HCT116 (cell line): ENCODE measurements at regions not wholly inside any gene's neighbourhood (a gene's known extent, or its start where the extent isn't known, plus 50 kb on each side); places are given as distances from the start of the nearest gene placed in this dataset.

Experiments used
- ATAC-seq: fragments of 200-7000 bp; cut with Tn5 transposase; 2 replicates; pipeline ENCODE4 v1.9.1; 2020; ENCODE audit warnings: mild to moderate bottlenecking, moderate library complexity
- BruUV-seq: library from RNA; stranded (reverse); fragments of 400-500 nt; replicated peaks from 2 replicates; lab custom pipeline; 2021; lab: Mats Ljungman, UMichigan
- CTCF ChIA-PET: fragments of 300-600 bp; sonication (Branson Sonifier 250); formaldehyde crosslinking; loops from one replicate; lab custom pipeline; 2021; ENCODE audit warnings: antibody characterized with exemption; lab: Charles Lee
- POLR2A ChIA-PET: fragments of 300-600, 350-600 bp; sonication (Branson Sonifier 250); formaldehyde crosslinking; loops from one replicate; lab custom pipeline; 2021; ENCODE audit warnings: antibody characterized with exemption; lab: Charles Lee
- RAD21 ChIA-PET, 2 experiments: fragments of 300-600 bp; sonication (Branson Sonifier 250); formaldehyde crosslinking; loops; one replicate each; lab custom pipeline; 2023; ENCODE audit warnings: low total read pairs in 2 of 2; ENCODE audit not compliant: uncharacterized antibody in 2 of 2, unreplicated experiment in 2 of 2, low non-redundant PET in 1 of 2; lab: Charles Lee
- DNase-seq: peaks from one replicate; pipeline ENCODE4 v3.0.0-alpha.2; 2010; ENCODE audit warnings: low read depth, low spot score
- H2AFZ ChIP-seq: fragments of 200-600 bp; shearing (Covaris generic), sonication (generic); 2 replicates; pipeline ENCODE4 v1.6.1; 2017; ENCODE audit warnings: low read depth, mixed run types, mixed read lengths, antibody characterized with exemption, low read length; ENCODE audit not compliant: poor library complexity, severe bottlenecking
- H3K27ac ChIP-seq: 2 replicates; pipeline ENCODE4 v1.5.1; 2012; ENCODE audit warnings: low read depth, low read length
- H3K27me3 ChIP-seq: fragments of 200-600 bp; sonication (generic); 2 replicates; pipeline ENCODE4 v1.6.1; 2016; ENCODE audit warnings: mixed run types, low read length, mixed read lengths; ENCODE audit not compliant: insufficient read depth
- H3K36me3 ChIP-seq, 2 experiments: fragments of 200-500 bp in 1 of 2; fragments of 200-600 bp in 1 of 2; sonication (Bioruptor generic) in 1 of 2; sonication (generic) in 1 of 2; 2 replicates each; pipeline versions ENCODE4 v1.5.1 to v1.6.1; 2014 to 2016; ENCODE audit warnings: low read length in 2 of 2, inconsistent platforms in 1 of 2, mixed read lengths in 1 of 2, mixed run types in 1 of 2; ENCODE audit not compliant: insufficient read depth in 2 of 2, control insufficient read depth in 1 of 2
- H3K4me1 ChIP-seq, 2 experiments: fragments of 200-600 bp in 1 of 2; sonication (generic) in 1 of 2; 2 replicates each; pipeline versions ENCODE4 v1.5.1 to v1.6.1; 2012 to 2017; ENCODE audit warnings: low read length in 2 of 2, inconsistent platforms in 1 of 2, mild to moderate bottlenecking in 1 of 2, mixed read lengths in 1 of 2, mixed run types in 1 of 2, moderate library complexity in 1 of 2; ENCODE audit not compliant: insufficient read depth in 2 of 2, control insufficient read depth in 1 of 2
- H3K4me2 ChIP-seq: fragments of 200-600 bp; sonication (generic); 2 replicates; pipeline ENCODE4 v1.6.1; 2017; ENCODE audit warnings: mixed run types, low read length, mixed read lengths
- H3K4me3 ChIP-seq, 2 experiments: fragments of 200-600 bp in 1 of 2; sonication (generic) in 1 of 2; replicated peaks in 1 of 2; 2 replicates each; pipeline ENCODE4 v1.5.1; 2011 to 2016; ENCODE audit warnings: low read length in 2 of 2, control low read depth in 1 of 2, low read depth in 1 of 2, mild to moderate bottlenecking in 1 of 2, mixed read lengths in 1 of 2, mixed run types in 1 of 2
- H3K79me2 ChIP-seq: fragments of 200-600 bp; sonication (generic); 2 replicates; pipeline ENCODE4 v1.6.1; 2017; ENCODE audit warnings: mild to moderate bottlenecking, mixed run types, low read length, moderate library complexity, mixed read lengths; ENCODE audit not compliant: insufficient read depth
- H3K9ac ChIP-seq: fragments of 200-600 bp; sonication (generic); 2 replicates; pipeline ENCODE4 v1.6.1; 2016; ENCODE audit warnings: low read length, mixed read lengths
- H3K9me2 ChIP-seq: fragments of 200-600 bp; sonication (generic), shearing (Covaris generic); 2 replicates; pipeline ENCODE4 v1.6.1; 2017; ENCODE audit warnings: mixed run types, mild to moderate bottlenecking, moderate library complexity; ENCODE audit not compliant: insufficient read depth
- H3K9me3 ChIP-seq, 2 experiments: fragments of 200-500 bp in 1 of 2; fragments of 200-600 bp in 1 of 2; sonication (Bioruptor generic) in 1 of 2; sonication (generic) in 1 of 2; 2 replicates each; pipeline ENCODE4 v1.6.1; 2014 to 2017; ENCODE audit warnings: low read length in 2 of 2, mixed read lengths in 2 of 2, inconsistent platforms in 1 of 2, low read depth in 1 of 2, mild to moderate bottlenecking in 1 of 2, mixed run types in 1 of 2, moderate library complexity in 1 of 2; ENCODE audit not compliant: control insufficient read depth in 1 of 2, insufficient read depth in 1 of 2
- H4K20me1 ChIP-seq: fragments of 200-600 bp; sonication (generic), shearing (Covaris generic); 2 replicates; pipeline ENCODE4 v1.6.1; 2017; ENCODE audit warnings: mixed run types, mild to moderate bottlenecking, moderate library complexity; ENCODE audit not compliant: insufficient read depth
- CBX3 ChIP-seq: IDR thresholded peaks from 2 replicates; pipeline ENCODE4 v1.6.1; 2012; ENCODE audit warnings: low read depth
- ELF1 ChIP-seq: IDR thresholded peaks from 2 replicates; pipeline ENCODE4 v1.6.1; 2012; ENCODE audit warnings: low read depth, borderline replicate concordance
- JUND ChIP-seq: IDR thresholded peaks from 2 replicates; pipeline ENCODE4 v1.6.1; 2012
- POLR2A ChIP-seq: IDR thresholded peaks from 2 replicates; pipeline ENCODE4 v1.7.0; 2011; ENCODE audit warnings: borderline replicate concordance; ENCODE audit not compliant: insufficient read depth, insufficient read length; ENCODE audit errors: extremely low read depth
- POLR2AphosphoS5 ChIP-seq: IDR thresholded peaks from 2 replicates; pipeline ENCODE4 v1.6.1; 2011; ENCODE audit warnings: mild to moderate bottlenecking, low read depth, low read length, moderate library complexity
- SIN3A ChIP-seq: IDR thresholded peaks from 2 replicates; pipeline ENCODE4 v1.6.1; 2012; ENCODE audit warnings: low read depth
- SP1 ChIP-seq: IDR thresholded peaks from 2 replicates; pipeline ENCODE4 v1.6.1; 2012; ENCODE audit warnings: low read depth
- ZFX ChIP-seq: fragments of 450-650 bp; IDR thresholded peaks from 2 replicates; pipeline ENCODE4 v1.6.1; 2017
- intact Hi-C: fragments of 100-400 bp; cut with micrococcal nuclease; formaldehyde crosslinking; loops from 2 replicates; pipeline ENCODE4 v1.10.0; 2022
- TF ChIP-seq, protein P1 (sequence below), 3 experiments: fragments of 200-600 bp in 1 of 3; sonication (generic) in 1 of 3; IDR thresholded peaks in 2 of 3; conservative IDR thresholded peaks in 1 of 3; 2 replicates each; pipeline ENCODE4 v1.5.1; 2012 to 2017; ENCODE audit warnings: low read depth in 2 of 3, low read length in 2 of 3, antibody characterized with exemption in 1 of 3, borderline replicate concordance in 1 of 3, control low read depth in 1 of 3, mild to moderate bottlenecking in 1 of 3, mixed read lengths in 1 of 3, mixed run types in 1 of 3, moderate library complexity in 1 of 3; ENCODE audit not compliant: insufficient read depth in 1 of 3

DNA sequence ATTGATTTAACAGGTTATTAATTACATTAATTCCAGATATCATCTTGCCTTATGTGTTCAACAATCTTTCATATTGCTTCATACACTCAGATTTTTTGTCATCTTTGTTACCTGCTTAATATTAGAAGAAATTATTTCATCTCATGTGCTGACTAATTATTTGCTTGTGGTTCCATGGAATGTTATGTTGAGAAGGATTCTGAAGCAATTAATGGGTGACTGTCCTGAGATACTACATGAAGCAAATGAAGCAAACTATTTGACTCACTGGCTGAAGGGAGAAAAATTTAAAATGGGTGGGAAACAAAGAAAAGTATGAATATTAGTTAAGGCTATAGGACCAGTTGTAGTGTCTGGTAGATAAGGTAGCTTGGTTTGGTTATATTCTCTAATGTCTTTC lies 443.8 kb upstream of the EPHA6 start:
- no peak overlapping the region for H3K4me2 ChIP-seq
- H3K27me3 ChIP-seq: no peaks in the 10 kb centered on the region
- no peaks in the 10 kb centered on the region for H3K36me3 ChIP-seq
- no peak overlapping the region for H3K4me3 ChIP-seq
- H3K9me3 ChIP-seq: peaks cover 0 to 9% of the 10 kb centered on the region in 2 experiments; a peak in 3 of 4 replicates
- H4K20me1 ChIP-seq: no peaks in the 10 kb centered on the region
- no peak overlapping the region for H3K9ac ChIP-seq
- no TSS peak for BruUV-seq
- TF ChIP-seq POLR2A: no peak
- no peak for TF ChIP-seq ELF1
- no peaks in the 10 kb centered on the region for H3K4me1 ChIP-seq
- ATAC-seq (no peak), DNase-seq (no peak)
- intact Hi-C loops: no loop called here
- H2AFZ ChIP-seq: no peak overlapping the region
- RAD21 ChIA-PET: no interaction called here
- POLR2A ChIA-PET: no interaction called here
- CTCF ChIA-PET: no interaction called here
- no peaks in the 10 kb centered on the region for H3K9me2 ChIP-seq
- H3K79me2 ChIP-seq: no peaks in the 10 kb centered on the region
- H3K27ac ChIP-seq: no peak overlapping the region

DNA sequence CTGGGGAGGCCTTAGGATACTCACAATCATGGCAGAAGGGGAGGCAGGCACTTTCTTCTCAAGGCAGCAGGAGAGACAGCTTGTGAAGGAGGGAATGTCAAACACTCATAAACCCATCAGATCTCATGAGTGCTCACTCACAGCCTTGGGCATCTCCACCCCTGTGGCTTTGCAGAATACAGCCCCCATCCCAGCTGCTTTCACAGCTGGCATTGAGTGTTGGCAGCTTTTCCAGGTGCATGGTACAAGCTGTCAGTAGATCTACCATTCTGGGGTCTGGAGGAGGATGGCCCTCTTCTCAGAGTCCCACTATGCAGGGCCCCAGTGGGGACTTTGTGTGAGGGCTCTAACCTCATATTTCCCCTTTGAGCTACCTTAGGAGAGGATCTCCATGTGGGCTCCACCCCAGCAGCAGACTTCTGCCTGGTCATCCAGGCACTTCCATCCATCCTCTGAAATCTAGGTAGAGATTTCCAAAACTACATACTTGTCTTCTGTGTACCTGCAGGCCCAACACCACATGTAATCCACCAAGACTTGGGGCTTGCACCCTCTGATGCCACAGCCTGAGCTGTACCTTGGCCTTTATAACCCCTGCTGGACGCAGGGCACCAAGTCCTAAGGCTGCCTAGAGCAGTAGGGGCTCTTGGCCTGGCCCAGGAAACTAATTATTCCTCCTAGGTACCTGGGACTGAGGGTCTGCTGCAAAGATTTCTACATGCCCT lies 404.2 kb upstream of the EPHA6 start:
- H3K27ac ChIP-seq: no peak overlapping the region
- intact Hi-C loops: no loop called here
- H3K79me2 ChIP-seq: no peaks in the 10 kb centered on the region
- no peaks in the 10 kb centered on the region for H3K36me3 ChIP-seq
- CTCF ChIA-PET: no interaction called here
- no TSS peak for BruUV-seq
- no peak overlapping the region for H3K4me3 ChIP-seq
- RAD21 ChIA-PET: no interaction called here
- DNase-seq: no peak
- H3K9me2 ChIP-seq: no peaks in the 10 kb centered on the region
- H3K4me2 ChIP-seq: no peak overlapping the region
- no peak overlapping the region for H3K9ac ChIP-seq
- H3K27me3 ChIP-seq: no peaks in the 10 kb centered on the region
- H3K9me3 ChIP-seq: peaks cover 4 to 29% of the 10 kb centered on the region in 2 experiments; a peak in 2 of 4 replicates
- H2AFZ ChIP-seq: no peak overlapping the region
- ATAC-seq: no peak
- POLR2A ChIA-PET: no interaction called here
- no peaks in the 10 kb centered on the region for H3K4me1 ChIP-seq
- no peaks in the 10 kb centered on the region for H4K20me1 ChIP-seq
- TF ChIP-seq ELF1 (no peak), CBX3 (no peak), SIN3A (no peak), JUND (no peak), POLR2AphosphoS5 (no peak), ZFX (no peak), POLR2A (no peak), SP1 (no peak)
- TF ChIP-seq, protein P1, sequence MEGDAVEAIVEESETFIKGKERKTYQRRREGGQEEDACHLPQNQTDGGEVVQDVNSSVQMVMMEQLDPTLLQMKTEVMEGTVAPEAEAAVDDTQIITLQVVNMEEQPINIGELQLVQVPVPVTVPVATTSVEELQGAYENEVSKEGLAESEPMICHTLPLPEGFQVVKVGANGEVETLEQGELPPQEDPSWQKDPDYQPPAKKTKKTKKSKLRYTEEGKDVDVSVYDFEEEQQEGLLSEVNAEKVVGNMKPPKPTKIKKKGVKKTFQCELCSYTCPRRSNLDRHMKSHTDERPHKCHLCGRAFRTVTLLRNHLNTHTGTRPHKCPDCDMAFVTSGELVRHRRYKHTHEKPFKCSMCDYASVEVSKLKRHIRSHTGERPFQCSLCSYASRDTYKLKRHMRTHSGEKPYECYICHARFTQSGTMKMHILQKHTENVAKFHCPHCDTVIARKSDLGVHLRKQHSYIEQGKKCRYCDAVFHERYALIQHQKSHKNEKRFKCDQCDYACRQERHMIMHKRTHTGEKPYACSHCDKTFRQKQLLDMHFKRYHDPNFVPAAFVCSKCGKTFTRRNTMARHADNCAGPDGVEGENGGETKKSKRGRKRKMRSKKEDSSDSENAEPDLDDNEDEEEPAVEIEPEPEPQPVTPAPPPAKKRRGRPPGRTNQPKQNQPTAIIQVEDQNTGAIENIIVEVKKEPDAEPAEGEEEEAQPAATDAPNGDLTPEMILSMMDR (IDR thresholded peaks at IDR 0.05 in 2 of 3, conservative IDR thresholded peaks at IDR 0.05 in 1 of 3; ENCODE audit: borderline replicate concordance in 1 of 3, insufficient read depth in 1 of 3, low read depth in 2 of 3, low read length in 2 of 3): no peak
